ENCODE measurements at regions not wholly inside any gene's neighbourhood (a gene's known extent, or its start where the extent isn't known, plus 50 kb on each side); places are given as distances from the start of the nearest gene placed in this dataset.

DNA sequence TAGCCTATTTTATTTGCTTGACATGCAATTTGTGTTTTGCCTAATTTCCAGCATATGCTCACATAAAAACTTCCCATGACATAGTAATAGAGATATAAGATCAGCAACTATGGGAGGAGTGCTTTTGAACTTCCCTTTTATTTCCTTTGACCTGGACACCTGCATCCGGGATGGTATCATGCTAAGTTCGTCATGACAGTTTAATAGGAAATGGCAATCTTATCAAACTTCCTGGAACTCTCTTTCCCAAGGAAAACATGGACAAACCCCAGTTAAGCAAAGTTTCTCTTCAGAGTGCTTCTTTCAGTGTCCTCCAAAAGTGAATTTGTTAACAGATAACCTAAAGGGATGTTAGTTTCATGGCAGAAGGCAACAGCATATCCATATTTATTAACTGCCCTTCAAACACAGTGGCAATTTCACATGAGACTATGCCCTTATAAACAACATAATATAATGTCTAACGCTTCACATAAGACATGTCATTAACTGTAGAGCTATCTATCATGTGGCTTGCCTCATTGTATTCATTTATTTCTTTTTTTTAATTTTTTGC lies 474.7 kb upstream of the SEMA3A start:
- Histone ChIP-seq H3K27ac (no peak overlapping the region), H4K20me1 (ENCODE audit: insufficient read depth, poor library complexity, severe bottlenecking) (no peaks in the 10 kb centered on the region), H2AFZ (no peak overlapping the region), H3K4me3 (no peak overlapping the region), H3K36me3 (replicated peaks; ENCODE audit: insufficient read depth, low read depth) (no peaks in the 10 kb centered on the region), H3K9me3 (ENCODE audit: low read depth) (no peaks in the 10 kb centered on the region), H3K4me2 (no peak overlapping the region), H3K79me2 (no peaks in the 10 kb centered on the region), H3K9me2 (replicated peaks; ENCODE audit: insufficient read depth) (no peaks in the 10 kb centered on the region), H3K27me3 (no peaks in the 10 kb centered on the region), H3K4me1 (ENCODE audit: insufficient read depth) (peaks cover 6% of the 10 kb centered on the region)
- no peak for DNase-seq (ENCODE audit: low spot score)
- TF ChIP-seq EZH2 (IDR thresholded peaks at IDR 0.05; ENCODE audit: borderline replicate concordance) (no peak), EZH2phosphoT487 (IDR thresholded peaks at IDR 0.05; ENCODE audit: low read depth, severe bottlenecking, unreplicated experiment) (no peak)
- TF ChIP-seq, protein P1, sequence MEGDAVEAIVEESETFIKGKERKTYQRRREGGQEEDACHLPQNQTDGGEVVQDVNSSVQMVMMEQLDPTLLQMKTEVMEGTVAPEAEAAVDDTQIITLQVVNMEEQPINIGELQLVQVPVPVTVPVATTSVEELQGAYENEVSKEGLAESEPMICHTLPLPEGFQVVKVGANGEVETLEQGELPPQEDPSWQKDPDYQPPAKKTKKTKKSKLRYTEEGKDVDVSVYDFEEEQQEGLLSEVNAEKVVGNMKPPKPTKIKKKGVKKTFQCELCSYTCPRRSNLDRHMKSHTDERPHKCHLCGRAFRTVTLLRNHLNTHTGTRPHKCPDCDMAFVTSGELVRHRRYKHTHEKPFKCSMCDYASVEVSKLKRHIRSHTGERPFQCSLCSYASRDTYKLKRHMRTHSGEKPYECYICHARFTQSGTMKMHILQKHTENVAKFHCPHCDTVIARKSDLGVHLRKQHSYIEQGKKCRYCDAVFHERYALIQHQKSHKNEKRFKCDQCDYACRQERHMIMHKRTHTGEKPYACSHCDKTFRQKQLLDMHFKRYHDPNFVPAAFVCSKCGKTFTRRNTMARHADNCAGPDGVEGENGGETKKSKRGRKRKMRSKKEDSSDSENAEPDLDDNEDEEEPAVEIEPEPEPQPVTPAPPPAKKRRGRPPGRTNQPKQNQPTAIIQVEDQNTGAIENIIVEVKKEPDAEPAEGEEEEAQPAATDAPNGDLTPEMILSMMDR (IDR thresholded peaks at IDR 0.05; ENCODE audit: poor library complexity): no peak
- 67% methylated on average over 3 of the region's 3 CpGs for WGBS (ENCODE audit: low lambda C conversion rate, missing lambda C conversion rate)

DNA sequence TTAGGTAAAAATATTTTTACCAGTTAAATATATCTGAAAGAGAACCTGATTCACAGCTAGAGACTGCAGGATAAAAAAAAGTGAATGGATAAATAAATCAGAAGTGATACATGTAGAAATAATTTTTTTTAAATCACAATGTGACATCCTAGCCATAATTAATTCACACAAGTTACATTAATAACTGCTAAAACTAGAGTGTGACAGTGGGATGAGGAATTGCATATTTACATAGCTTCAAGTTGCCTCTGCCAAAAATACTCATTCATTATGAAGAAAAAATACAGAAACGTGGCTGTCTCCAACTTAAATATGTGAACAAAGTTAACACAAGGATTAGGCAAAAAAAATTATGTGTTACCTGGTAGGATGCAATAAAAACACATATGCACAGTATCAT lies 473.5 kb upstream of the SEMA3A start:
- H3K9me2 ChIP-seq (replicated peaks; ENCODE audit: insufficient read depth): no peaks in the 10 kb centered on the region
- no peak for DNase-seq (ENCODE audit: low spot score)

DNA sequence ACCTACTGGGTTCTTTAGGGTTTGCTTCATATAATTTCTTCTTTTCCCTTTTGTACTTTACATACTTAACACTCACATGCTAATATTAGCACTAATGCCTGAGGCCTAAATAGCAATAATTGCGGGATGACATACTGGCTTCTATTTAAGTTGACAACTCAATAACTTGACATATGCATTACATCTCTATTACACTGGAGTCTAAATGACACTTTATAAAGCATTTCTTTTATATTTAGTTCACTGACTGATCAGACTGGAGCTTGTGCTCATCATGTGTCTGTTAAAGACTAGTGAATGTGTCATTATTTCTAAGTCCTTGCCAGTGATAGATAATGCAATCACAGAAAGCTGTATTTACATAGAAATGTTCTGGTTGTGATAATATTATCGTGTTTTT lies 472.1 kb upstream of the SEMA3A start:
- no peak overlapping the region for H3K27ac ChIP-seq
- DNase-seq (ENCODE audit: low spot score): no peak
- H3K4me3 ChIP-seq: no peak overlapping the region
- H4K20me1 ChIP-seq (ENCODE audit: insufficient read depth, poor library complexity, severe bottlenecking): no peaks in the 10 kb centered on the region
- H3K9me2 ChIP-seq (replicated peaks; ENCODE audit: insufficient read depth): no peaks in the 10 kb centered on the region
- no peaks in the 10 kb centered on the region for H3K9me3 ChIP-seq (ENCODE audit: low read depth)
- H3K4me2 ChIP-seq: no peak overlapping the region
- H3K36me3 ChIP-seq (replicated peaks; ENCODE audit: insufficient read depth, low read depth): no peaks in the 10 kb centered on the region
- WGBS (ENCODE audit: low lambda C conversion rate, missing lambda C conversion rate): 71% methylated on average over 2 of the region's 2 CpGs
- TF ChIP-seq, protein P1 (IDR thresholded peaks at IDR 0.05; ENCODE audit: poor library complexity): no peak
- TF ChIP-seq EZH2 (IDR thresholded peaks at IDR 0.05; ENCODE audit: borderline replicate concordance) (no peak), EZH2phosphoT487 (IDR thresholded peaks at IDR 0.05; ENCODE audit: low read depth, severe bottlenecking, unreplicated experiment) (no peak)
- no peak overlapping the region for H2AFZ ChIP-seq
- peaks cover 6% of the 10 kb centered on the region for H3K4me1 ChIP-seq (ENCODE audit: insufficient read depth)
- H3K79me2 ChIP-seq: no peaks in the 10 kb centered on the region
- no peaks in the 10 kb centered on the region for H3K27me3 ChIP-seq

More for the DNA sequence above, 473.5 kb upstream of the SEMA3A start:
- H3K4me1 ChIP-seq (ENCODE audit: insufficient read depth): peaks cover 6% of the 10 kb centered on the region
- TF ChIP-seq EZH2phosphoT487 (IDR thresholded peaks at IDR 0.05; ENCODE audit: low read depth, severe bottlenecking, unreplicated experiment) (no peak), EZH2 (IDR thresholded peaks at IDR 0.05; ENCODE audit: borderline replicate concordance) (no peak)
- TF ChIP-seq, protein P1 (IDR thresholded peaks at IDR 0.05; ENCODE audit: poor library complexity): no peak
- no peak overlapping the region for H2AFZ ChIP-seq
- no peak overlapping the region for H3K27ac ChIP-seq
- no peaks in the 10 kb centered on the region for H4K20me1 ChIP-seq (ENCODE audit: insufficient read depth, poor library complexity, severe bottlenecking)
- no peaks in the 10 kb centered on the region for H3K36me3 ChIP-seq (replicated peaks; ENCODE audit: insufficient read depth, low read depth)
- H3K79me2 ChIP-seq: no peaks in the 10 kb centered on the region
- no peak overlapping the region for H3K4me2 ChIP-seq
- WGBS (ENCODE audit: low lambda C conversion rate, missing lambda C conversion rate): 75% methylated on average over 1 of the region's 1 CpG
- H3K4me3 ChIP-seq: no peak overlapping the region
- H3K9me3 ChIP-seq (ENCODE audit: low read depth): no peaks in the 10 kb centered on the region
- H3K27me3 ChIP-seq: no peaks in the 10 kb centered on the region
